ENCODE measurements at regions not wholly inside any gene's neighbourhood (a gene's known extent, or its start where the extent isn't known, plus 50 kb on each side); places are given as distances from the start of the nearest gene placed in this dataset.

- DNase-seq: no peak
- BruUV-seq (replicated peaks): no TSS peak
- no peaks in the 10 kb centered on the region for H3K9me3 Mint-ChIP-seq (ENCODE audit: low read depth, unreplicated experiment)
- H3K4me3 Mint-ChIP-seq (ENCODE audit: low read depth, unreplicated experiment): no peak overlapping the region
- no peak for TF ChIP-seq CTCF (IDR thresholded peaks at IDR 0.05; ENCODE audit: unreplicated experiment)
- H3K27me3 Mint-ChIP-seq (ENCODE audit: unreplicated experiment): no peaks in the 10 kb centered on the region
- CTCF ChIA-PET: interaction anchor here (1.0 kb wide), 1 partner anchor 9 kb away, joined by 3 read pairs; no protein-coding TSS in a partner anchor
- H3K4me1 Mint-ChIP-seq (ENCODE audit: low read depth, unreplicated experiment): peaks cover 9% of the 10 kb centered on the region
- intact Hi-C loops (cut with micrococcal nuclease; ENCODE audit: unreplicated experiment): no loop called here
- H3K27ac Mint-ChIP-seq (ENCODE audit: unreplicated experiment): no peak overlapping the region
- H3K36me3 Mint-ChIP-seq (ENCODE audit: insufficient read depth, unreplicated experiment): no peaks in the 10 kb centered on the region
These were observed 66.9 kb upstream of the SLC25A13 start for GRCh38 chr7:96388620-96389383.

GRCh38 chr7:96388166-96388565, 66.3 kb upstream of the SLC25A13 start:
- intact Hi-C loops (cut with micrococcal nuclease; ENCODE audit: unreplicated experiment): no loop called here
- no peaks in the 10 kb centered on the region for H3K9me3 Mint-ChIP-seq (ENCODE audit: low read depth, unreplicated experiment)
- no peaks in the 10 kb centered on the region for H3K27me3 Mint-ChIP-seq (ENCODE audit: unreplicated experiment)
- no peaks in the 10 kb centered on the region for H3K36me3 Mint-ChIP-seq (ENCODE audit: insufficient read depth, unreplicated experiment)
- peaks cover 9% of the 10 kb centered on the region for H3K4me1 Mint-ChIP-seq (ENCODE audit: low read depth, unreplicated experiment)
- CTCF ChIA-PET: no interaction called here
- no peak for TF ChIP-seq CTCF (IDR thresholded peaks at IDR 0.05; ENCODE audit: unreplicated experiment)
- no TSS peak for BruUV-seq (replicated peaks)
- no peak overlapping the region for H3K4me3 Mint-ChIP-seq (ENCODE audit: low read depth, unreplicated experiment)
- no peak overlapping the region for H3K27ac Mint-ChIP-seq (ENCODE audit: unreplicated experiment)
- no peak for DNase-seq

GRCh38 chr7:96380111-96380512, 58.2 kb upstream of the SLC25A13 start:
- Mint-ChIP-seq H3K4me1 (ENCODE audit: low read depth, unreplicated experiment) (no peaks in the 10 kb centered on the region), H3K27me3 (ENCODE audit: unreplicated experiment) (no peaks in the 10 kb centered on the region), H3K9me3 (ENCODE audit: low read depth, unreplicated experiment) (no peaks in the 10 kb centered on the region), H3K4me3 (ENCODE audit: low read depth, unreplicated experiment) (no peak overlapping the region), H3K27ac (ENCODE audit: unreplicated experiment) (no peak overlapping the region), H3K36me3 (ENCODE audit: insufficient read depth, unreplicated experiment) (no peaks in the 10 kb centered on the region)
- BruUV-seq (replicated peaks): no TSS peak
- TF ChIP-seq CTCF (IDR thresholded peaks at IDR 0.05; ENCODE audit: unreplicated experiment): no peak
- CTCF ChIA-PET: no interaction called here
- no peak for DNase-seq
- intact Hi-C loops (cut with micrococcal nuclease; ENCODE audit: unreplicated experiment): no loop called here

GRCh38 chr7:96377399-96377798, 55.5 kb upstream of the SLC25A13 start:
- intact Hi-C loops (cut with micrococcal nuclease; ENCODE audit: unreplicated experiment): no loop called here
- Mint-ChIP-seq H3K4me3 (ENCODE audit: low read depth, unreplicated experiment) (no peak overlapping the region), H3K4me1 (ENCODE audit: low read depth, unreplicated experiment) (no peaks in the 10 kb centered on the region), H3K9me3 (ENCODE audit: low read depth, unreplicated experiment) (no peaks in the 10 kb centered on the region), H3K36me3 (ENCODE audit: insufficient read depth, unreplicated experiment) (no peaks in the 10 kb centered on the region), H3K27me3 (ENCODE audit: unreplicated experiment) (no peaks in the 10 kb centered on the region), H3K27ac (ENCODE audit: unreplicated experiment) (no peak overlapping the region)
- BruUV-seq (replicated peaks): no TSS peak
- CTCF ChIA-PET: no interaction called here
- no peak for TF ChIP-seq CTCF (IDR thresholded peaks at IDR 0.05; ENCODE audit: unreplicated experiment)
- DNase-seq: no peak

All from Calu3 (cell line).